ENCODE measurements at regions not wholly inside any gene's neighbourhood (a gene's known extent, or its start where the extent isn't known, plus 50 kb on each side); places are given as distances from the start of the nearest gene placed in this dataset.

- DNase-seq (ENCODE audit: low read depth in 2 of 2) = no peak
These were observed 176.2 kb upstream of the HDAC4 start for GRCh38 chr2:239576784-239577685.

- DNase-seq (ENCODE audit: low read depth in 2 of 2) = no peak
These were observed 175.2 kb upstream of the HDAC4 start for GRCh38 chr2:239575931-239576445.

GRCh38 chr2:239574434-239575156, 173.8 kb upstream of the HDAC4 start:
- DNase-seq (ENCODE audit: low read depth in 2 of 2) = no peak

DNA sequence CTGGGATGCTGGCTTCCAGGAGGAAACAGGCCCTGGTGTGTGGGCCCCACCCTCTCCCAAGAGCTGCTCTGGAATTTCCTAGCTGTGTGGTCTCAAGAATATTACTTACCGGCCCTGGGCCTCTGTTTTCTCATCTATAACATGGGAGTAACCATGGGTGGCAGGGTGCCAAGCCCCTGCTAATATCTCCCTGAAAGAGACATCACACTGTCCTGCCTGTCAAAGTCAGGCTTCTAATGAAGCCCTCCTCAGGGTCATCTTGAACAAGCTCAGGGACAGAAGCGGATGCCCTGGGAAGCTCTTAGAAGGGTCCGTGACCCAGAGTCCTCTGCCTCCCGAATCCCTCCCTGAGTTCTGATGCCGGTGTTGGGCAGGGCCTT, 173.2 kb upstream of the HDAC4 start:
- no peak for DNase-seq (ENCODE audit: low read depth in 2 of 2)

GRCh38 chr2:239570971-239571520, 170.2 kb upstream of the HDAC4 start:
- no peak for DNase-seq (ENCODE audit: low read depth in 2 of 2)

GRCh38 chr2:239570216-239570925, 169.6 kb upstream of the HDAC4 start:
- DNase-seq (ENCODE audit: low read depth in 2 of 2) = no peak

GRCh38 chr2:239569401-239570090, 168.7 kb upstream of the HDAC4 start:
- DNase-seq (ENCODE audit: low read depth in 2 of 2) = no peak

- DNase-seq (ENCODE audit: low read depth in 2 of 2) = no peak
These were observed 167.8 kb upstream of the HDAC4 start for GRCh38 chr2:239568601-239569000.

- DNase-seq (ENCODE audit: low read depth in 2 of 2) = no peak
These were observed 167.0 kb upstream of the HDAC4 start for GRCh38 chr2:239567786-239568185.

DNA sequence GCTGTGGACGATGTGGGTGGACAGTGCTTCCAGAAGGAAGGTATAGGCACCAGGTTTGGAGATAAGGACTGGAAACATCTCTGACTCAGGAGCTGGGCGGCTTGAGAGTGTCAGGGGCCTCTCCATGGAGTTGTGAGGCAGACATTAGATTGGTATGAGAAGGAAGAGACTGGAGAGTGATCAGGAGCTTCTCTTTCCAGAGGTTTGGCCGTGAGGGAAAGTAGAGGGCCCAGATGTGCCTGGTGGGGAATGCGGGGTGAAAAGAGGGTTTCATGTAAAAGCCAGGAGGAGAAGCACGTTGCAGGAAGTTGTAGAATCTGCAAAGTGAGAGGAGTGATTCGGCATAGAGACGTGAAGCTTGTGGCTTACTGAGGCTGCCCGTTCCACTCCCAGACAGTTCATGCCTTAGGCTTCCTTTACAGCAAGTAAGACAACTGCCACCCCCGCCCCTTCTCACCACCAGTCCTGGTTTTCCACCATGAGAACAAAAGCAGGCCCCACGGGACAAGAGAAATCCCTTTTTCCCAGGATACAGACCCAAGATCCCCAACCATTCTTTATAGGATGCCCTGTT, 166.3 kb upstream of the HDAC4 start:
- DNase-seq (ENCODE audit: low read depth in 2 of 2) = no peak

- no peak for DNase-seq (ENCODE audit: low read depth in 2 of 2)
These were observed 165.6 kb upstream of the HDAC4 start for GRCh38 chr2:239566162-239566994.

DNA sequence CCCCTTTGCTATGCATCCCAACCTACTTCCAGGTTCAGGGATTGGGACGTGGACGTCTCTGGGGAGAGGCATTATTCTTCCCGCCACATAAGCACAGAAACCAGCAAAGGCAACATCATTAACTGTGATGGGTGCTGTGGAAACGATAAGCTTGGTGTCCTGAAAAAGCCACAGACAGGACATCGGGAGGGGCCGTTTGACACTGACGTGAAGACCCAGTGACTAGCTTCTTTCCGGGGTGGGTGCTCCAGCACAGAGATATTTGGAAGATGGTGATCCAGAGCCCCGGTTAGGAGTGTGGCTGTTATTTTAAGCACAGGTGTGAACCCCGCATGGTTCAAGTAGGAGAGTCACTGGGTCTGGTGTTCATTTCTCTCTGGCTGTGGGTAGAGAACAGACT, 163.8 kb upstream of the HDAC4 start:
- no peak for DNase-seq (ENCODE audit: low read depth in 2 of 2)

- no peak for DNase-seq (ENCODE audit: low read depth in 2 of 2)
These were observed 162.7 kb upstream of the HDAC4 start for GRCh38 chr2:239563561-239563960.

DNA sequence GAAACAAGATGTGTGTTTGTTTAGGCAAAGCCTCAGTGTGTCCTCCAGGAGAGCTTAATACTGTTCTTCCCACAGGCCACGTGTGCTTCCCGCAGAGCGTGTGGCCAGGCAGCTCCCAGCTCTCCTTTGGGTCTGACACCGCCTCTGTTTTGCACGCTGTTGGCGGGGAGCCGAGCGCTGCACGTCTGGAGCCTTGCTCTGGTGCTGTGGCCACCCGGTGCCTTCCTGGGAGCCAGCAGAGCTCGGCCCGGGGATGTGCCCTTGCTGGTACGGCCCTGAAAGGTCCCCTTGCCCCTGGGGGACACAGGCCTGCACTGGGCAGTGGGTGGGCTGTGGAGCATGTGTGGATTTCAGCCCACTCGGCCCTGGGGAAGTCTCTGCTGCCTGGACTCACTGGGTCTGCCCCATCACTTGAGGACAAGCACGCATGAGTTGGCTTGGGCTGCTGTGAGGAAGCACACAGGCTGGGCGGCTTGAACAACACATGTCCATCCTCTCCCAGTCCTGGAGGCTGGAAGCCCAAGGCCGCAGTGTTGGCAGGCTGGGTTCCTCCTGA, 160.7 kb upstream of the HDAC4 start:
- DNase-seq (ENCODE audit: low read depth in 2 of 2) = no peak

DNA sequence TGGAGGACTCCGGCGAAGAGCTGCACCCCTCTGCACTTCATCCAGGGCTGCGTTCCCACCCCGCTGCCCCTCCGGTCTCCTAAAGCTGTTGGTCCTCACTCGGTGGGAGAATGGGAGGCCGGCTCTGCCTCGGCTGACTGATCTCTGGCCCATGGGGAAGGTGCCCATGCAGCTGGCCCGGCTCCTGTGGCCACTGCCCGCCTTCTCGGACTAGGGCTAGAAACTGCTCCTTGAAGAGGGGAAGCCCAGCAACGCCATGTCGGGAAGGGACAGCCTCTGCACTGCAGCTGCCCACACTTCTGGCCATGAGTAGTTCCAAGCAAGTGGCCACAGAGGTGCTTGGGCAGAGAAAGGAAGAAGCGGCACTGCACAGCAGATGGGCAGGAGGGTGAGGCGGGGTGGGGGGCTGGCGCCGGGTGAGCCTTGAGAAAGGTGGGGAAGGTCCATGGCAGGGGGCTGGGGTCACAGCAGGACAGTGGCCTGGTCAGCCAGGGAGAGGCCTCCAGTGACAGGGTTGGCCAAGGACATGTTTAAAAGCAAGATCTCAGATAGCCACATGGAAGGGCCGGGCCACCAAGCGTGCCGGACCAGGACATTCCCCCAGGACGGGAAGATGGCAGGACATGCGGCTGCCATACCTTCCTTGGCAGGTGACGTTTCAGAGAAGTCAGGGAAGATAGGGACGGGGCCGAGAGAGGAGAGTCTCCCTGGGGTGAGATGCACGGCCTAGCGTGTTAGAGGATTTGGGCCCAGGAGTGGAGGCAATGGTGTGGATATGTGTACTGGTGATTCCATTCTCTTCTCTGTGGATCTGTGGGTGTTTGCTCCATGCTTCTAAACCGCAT, 158.8 kb upstream of the HDAC4 start:
- DNase-seq (ENCODE audit: low read depth in 2 of 2) = no peak

GRCh38 chr2:239558661-239559060, 157.8 kb upstream of the HDAC4 start:
- DNase-seq (ENCODE audit: low read depth in 2 of 2) = no peak

DNA sequence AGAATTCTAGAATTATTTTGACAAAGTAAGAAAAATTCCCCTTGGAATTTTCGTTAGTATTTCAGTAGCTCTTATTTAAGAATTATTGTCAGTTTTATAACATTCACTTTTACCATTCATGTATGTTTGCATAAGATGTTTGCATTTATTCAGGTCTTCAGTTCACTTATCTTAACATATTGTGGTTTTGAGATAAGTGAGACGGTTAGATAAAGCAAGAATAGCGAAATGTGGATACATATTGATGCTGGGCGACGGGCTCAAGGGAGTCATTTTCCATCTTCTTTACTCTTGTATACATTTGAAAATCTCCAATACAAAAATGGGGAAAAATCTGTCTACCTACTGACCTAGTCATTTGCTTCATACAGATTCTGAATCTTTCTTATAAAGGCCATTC, 156.7 kb upstream of the HDAC4 start:
- DNase-seq (ENCODE audit: low read depth in 2 of 2) = no peak

DNA sequence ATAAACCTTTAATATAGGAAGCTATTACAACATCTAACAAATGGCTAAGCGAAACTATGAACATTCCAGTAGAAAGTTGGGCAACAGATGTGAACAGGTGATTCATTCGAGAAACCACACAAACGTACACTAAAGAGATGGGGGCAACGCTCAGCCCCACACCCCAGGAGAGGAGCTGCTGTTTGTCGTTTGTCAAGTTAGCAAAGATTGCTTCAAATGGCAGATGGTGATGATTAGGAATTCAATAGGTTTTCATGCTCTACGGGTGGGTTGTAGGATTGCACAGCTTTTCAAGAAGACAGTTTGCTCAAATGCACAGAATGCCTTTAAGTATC, 154.7 kb upstream of the HDAC4 start:
- DNase-seq (ENCODE audit: low read depth in 2 of 2) = no peak
